A673 (cell line): ENCODE measurements at regions not wholly inside any gene's neighbourhood (a gene's known extent, or its start where the extent isn't known, plus 50 kb on each side); places are given as distances from the start of the nearest gene placed in this dataset.

Source experiments
- BruUV-seq: library from RNA; stranded (reverse); fragments of 400-500 nt; replicated peaks from 2 replicates; lab custom pipeline; 2021; lab: Mats Ljungman, UMichigan
- CTCF ChIA-PET: fragments of 300-600 bp; sonication (Branson Sonifier 250); formaldehyde crosslinking; loops from one replicate; lab custom pipeline; 2022; ENCODE audit warnings: antibody characterized with exemption; lab: Charles Lee
- POLR2A ChIA-PET: fragments of 300-600 bp; sonication (Branson Sonifier 250); formaldehyde crosslinking; loops from one replicate; lab custom pipeline; 2022; ENCODE audit warnings: antibody characterized with exemption; ENCODE audit not compliant: low non-redundant PET; lab: Charles Lee
- DNase-seq: peaks from one replicate; pipeline ENCODE4 v3.0.0-alpha.2; 2015; ENCODE audit warnings: low spot score
- H3K27ac ChIP-seq: fragments of 200-600 bp; sonication (generic); 2 replicates; pipeline ENCODE4 v1.5.1; 2016; ENCODE audit warnings: mixed run types, low read depth, mild to moderate bottlenecking, mixed read lengths, antibody characterized with exemption, low read length; ENCODE audit not compliant: poor library complexity, severe bottlenecking
- H3K27me3 ChIP-seq: fragments of 200-600 bp; sonication (generic); replicated peaks from 2 replicates; pipeline ENCODE4 v1.6.1; 2017; ENCODE audit warnings: mixed run types, low read depth, mild to moderate bottlenecking, mixed read lengths, antibody characterized with exemption, low read length; ENCODE audit not compliant: insufficient read depth, poor library complexity
- H3K36me3 ChIP-seq: fragments of 200-600 bp; sonication (generic); 2 replicates; pipeline ENCODE4 v1.6.1; 2016; ENCODE audit warnings: mixed run types, mild to moderate bottlenecking, mixed read lengths, antibody characterized with exemption, low read length; ENCODE audit not compliant: insufficient read depth, poor library complexity, severe bottlenecking
- H3K4me1 ChIP-seq: fragments of 200-600 bp; sonication (generic); 2 replicates; pipeline ENCODE4 v1.6.1; 2017; ENCODE audit warnings: mixed run types, mild to moderate bottlenecking, mixed read lengths, antibody characterized with exemption, low read length; ENCODE audit not compliant: insufficient read depth, poor library complexity, severe bottlenecking
- H3K4me3 ChIP-seq: fragments of 200-600 bp; sonication (generic); 2 replicates; pipeline ENCODE4 v1.5.1; 2016; ENCODE audit warnings: low read depth, mixed run types, mild to moderate bottlenecking, mixed read lengths, low read length; ENCODE audit not compliant: poor library complexity, severe bottlenecking
- H3K9me3 ChIP-seq: fragments of 200-600 bp; sonication (generic); 2 replicates; pipeline ENCODE4 v1.6.1; 2016; ENCODE audit warnings: mixed run types, low read depth, mild to moderate bottlenecking, mixed read lengths, antibody characterized with exemption, low read length; ENCODE audit not compliant: poor library complexity, severe bottlenecking
- CTCF ChIP-seq: fragments of 300-800, 200-600 bp; sonication (generic); conservative IDR thresholded peaks from 2 replicates; pipeline ENCODE4 v1.5.1; 2017; ENCODE audit warnings: low read depth, mild to moderate bottlenecking, antibody characterized with exemption, low read length, moderate library complexity, mixed read lengths
- EZH2 ChIP-seq: fragments of 200-600 bp; sonication (generic); IDR thresholded peaks from 2 replicates; pipeline ENCODE4 v1.6.1; 2017; ENCODE audit warnings: borderline replicate concordance, low read depth, mild to moderate bottlenecking, mixed read lengths, antibody characterized with exemption, low read length; ENCODE audit not compliant: poor library complexity, severe bottlenecking
- intact Hi-C: fragments of 100-400 bp; cut with micrococcal nuclease; formaldehyde crosslinking; loops from one replicate; pipeline ENCODE4 v1.10.0; 2022; ENCODE audit not compliant: unreplicated experiment

- Histone ChIP-seq H3K9me3 (no peaks in the 10 kb centered on the region), H3K27ac (no peak overlapping the region), H3K27me3 (no peaks in the 10 kb centered on the region), H3K4me3 (no peak overlapping the region), H3K4me1 (no peaks in the 10 kb centered on the region), H3K36me3 (no peaks in the 10 kb centered on the region)
- TF ChIP-seq CTCF (no peak), EZH2 (no peak)
- ChIA-PET POLR2A (no interaction called here), CTCF (interaction anchor here (1.1 kb wide), 1 partner anchor 26 kb away, joined by 3 read pairs; no protein-coding TSS in a partner anchor)
- DNase-seq, result no peak
- intact Hi-C loops, result no loop called here
- BruUV-seq, result no TSS peak
Observed at GRCh38 chr2:241924069-241924908, 54.8 kb downstream of the RTP5 start.

GRCh38 chr2:241924909-241925250 is 55.4 kb downstream of the RTP5 start:
- H3K27ac ChIP-seq, result no peak overlapping the region
- ChIA-PET CTCF (no interaction called here), POLR2A (no interaction called here)
- no peaks in the 10 kb centered on the region for H3K36me3 ChIP-seq
- H3K9me3 ChIP-seq, result no peaks in the 10 kb centered on the region
- BruUV-seq, result no TSS peak
- no peak overlapping the region for H3K4me3 ChIP-seq
- no peaks in the 10 kb centered on the region for H3K4me1 ChIP-seq
- TF ChIP-seq CTCF (no peak), EZH2 (no peak)
- DNase-seq, result no peak
- intact Hi-C loops, result no loop called here
- no peaks in the 10 kb centered on the region for H3K27me3 ChIP-seq

GRCh38 chr2:241925277-241925676 is 55.7 kb downstream of the RTP5 start:
- Histone ChIP-seq H3K4me3 (no peak overlapping the region), H3K27ac (no peak overlapping the region), H3K27me3 (no peaks in the 10 kb centered on the region), H3K4me1 (no peaks in the 10 kb centered on the region), H3K9me3 (no peaks in the 10 kb centered on the region), H3K36me3 (no peaks in the 10 kb centered on the region)
- ChIA-PET POLR2A (no interaction called here), CTCF (no interaction called here)
- no peak for DNase-seq
- BruUV-seq, result no TSS peak
- no peak for TF ChIP-seq EZH2
- intact Hi-C loops, result no loop called here
